HG02938 (cell line): ENCODE measurements at regions not wholly inside any gene's neighbourhood (a gene's known extent, or its start where the extent isn't known, plus 50 kb on each side); places are given as distances from the start of the nearest gene placed in this dataset.

ENCODE experiments used
- ATAC-seq: cut with Tn5 transposase; IDR thresholded peaks from one replicate; pipeline ENCODE4 v1.9.1; 2021; ENCODE audit warnings: mild to moderate bottlenecking, moderate library complexity; ENCODE audit not compliant: unreplicated experiment

DNA sequence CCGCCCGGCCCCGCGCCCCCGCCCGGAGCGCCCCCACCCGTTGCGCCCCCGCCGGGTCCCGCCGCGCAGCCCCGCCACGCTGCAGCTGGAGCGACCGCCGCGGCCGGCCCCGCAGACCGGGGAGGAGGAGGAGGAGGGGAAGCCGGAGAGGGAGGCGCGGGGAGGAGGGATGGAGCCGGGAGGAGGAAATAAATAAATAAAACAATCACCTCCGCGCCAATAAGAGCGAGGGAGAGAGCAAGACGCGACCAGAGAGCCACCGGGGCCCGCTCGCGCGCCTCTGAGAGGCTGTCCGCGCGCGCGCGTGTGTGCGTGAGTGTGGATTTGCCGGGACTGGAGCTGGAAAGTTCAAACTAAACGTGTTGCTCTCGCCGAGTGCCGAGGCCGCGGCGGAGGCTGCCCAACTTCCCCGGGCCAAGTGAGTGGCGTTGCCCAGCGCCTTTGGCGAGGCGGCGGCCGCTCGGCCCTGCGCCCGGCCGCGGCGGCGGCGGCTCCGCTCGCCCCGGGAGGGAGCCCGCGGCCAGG lies 2184.4 kb upstream of the TENM3 start:
- ATAC-seq, result peak; percentile 40

DNA sequence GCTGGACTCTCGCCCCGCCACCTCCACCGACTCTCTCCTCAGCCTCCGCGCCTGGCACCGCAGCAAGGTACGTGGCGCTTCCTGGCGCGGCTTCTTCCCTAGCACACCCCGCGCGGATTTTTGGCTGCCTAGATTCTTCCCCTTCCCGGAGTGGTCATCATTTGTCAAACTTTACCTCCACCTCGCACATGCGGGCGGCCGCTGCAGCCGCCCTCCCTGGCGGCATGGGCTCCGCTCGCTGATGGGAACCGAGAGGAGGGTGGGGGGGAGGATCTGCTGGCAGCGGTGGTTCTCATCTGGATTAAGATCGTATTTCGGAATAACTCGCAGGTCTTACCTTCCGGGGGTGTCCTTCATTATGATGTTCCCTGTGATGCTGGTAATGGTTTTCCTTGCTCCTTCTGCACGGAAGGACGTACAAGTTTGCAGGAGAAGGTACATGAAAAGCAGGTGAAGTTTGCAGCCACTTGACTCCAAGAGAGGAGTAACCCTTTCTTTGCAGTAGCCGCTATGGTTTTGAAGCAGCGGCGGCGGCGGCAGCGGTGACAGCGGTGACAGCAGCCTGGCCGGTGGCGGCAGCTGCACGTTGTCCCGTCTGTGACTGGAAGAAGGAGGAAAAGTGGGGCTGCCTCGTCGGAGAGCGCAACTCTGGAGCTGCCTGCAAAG lies 2183.9 kb upstream of the TENM3 start:
- peak; percentile 11 for ATAC-seq

DNA sequence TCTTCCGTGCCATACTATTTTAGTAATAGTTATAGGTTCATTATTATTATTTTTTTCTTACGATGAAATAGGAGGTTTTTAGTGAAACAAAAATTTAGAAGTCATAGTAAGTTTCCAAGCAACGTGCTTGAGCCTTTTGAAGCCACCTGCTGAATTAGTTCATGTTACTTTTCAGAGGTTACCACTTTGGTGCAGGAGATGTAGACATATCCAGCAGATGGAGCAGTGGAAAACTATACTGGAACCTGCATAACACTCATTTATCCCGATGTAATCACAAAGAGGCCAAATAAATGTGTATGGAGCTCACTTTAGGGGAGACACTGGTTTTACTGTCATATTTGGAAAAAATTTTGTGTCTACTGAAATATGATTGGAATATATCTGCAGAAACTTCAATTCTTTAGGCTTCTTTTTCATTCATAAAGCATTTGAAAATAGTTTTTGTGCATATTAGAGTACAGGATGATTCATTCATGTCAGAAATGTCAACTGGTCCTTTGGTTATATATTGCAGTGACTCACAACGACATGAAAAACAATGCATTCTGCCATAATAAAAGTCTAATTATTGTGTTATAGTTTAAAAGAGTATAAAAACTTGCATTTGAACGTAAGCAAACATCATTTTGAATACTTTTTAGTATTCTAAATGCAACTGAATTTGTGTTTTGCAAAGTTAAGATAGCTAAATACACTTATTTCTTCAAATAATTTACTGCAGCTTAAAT lies 2182.9 kb upstream of the TENM3 start:
- no peak for ATAC-seq

DNA sequence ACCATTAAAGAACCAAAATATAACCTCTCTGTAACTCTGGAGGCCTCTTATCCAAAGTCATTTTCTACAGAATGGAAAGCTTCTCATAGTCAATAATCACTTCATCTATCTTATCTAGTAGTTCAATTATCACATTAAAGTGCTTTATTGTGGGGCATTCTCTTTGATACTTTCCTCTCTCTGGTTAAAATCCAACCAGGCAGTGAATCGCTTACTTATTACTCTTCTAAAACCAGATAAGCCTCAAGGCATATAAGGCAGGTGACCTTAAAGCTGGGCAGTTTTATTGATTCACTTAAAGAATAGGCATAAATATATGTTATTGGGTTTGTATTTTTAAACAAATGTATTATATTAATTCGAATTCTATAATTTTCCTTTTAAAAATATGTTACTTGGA lies 2162.1 kb upstream of the TENM3 start:
- no peak for ATAC-seq

DNA sequence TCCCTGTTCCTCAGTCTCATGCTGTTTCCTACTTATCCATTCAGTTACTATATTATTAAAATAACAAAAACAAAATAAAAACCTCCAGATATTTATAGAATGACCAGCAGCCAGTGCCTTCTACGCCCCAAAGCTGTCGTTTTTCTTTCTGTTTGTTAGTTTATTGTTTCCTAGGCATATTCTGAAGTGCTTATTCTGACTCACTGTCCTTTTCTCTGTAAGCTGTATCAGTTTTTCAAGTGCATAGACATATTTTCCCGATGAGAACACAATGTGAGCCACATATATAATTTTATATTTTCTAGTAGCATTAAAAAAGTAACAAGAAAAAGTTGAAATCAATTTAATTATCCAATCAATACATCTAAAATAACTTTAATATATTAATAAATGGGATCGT lies 2158.6 kb upstream of the TENM3 start:
- ATAC-seq, result no peak

DNA sequence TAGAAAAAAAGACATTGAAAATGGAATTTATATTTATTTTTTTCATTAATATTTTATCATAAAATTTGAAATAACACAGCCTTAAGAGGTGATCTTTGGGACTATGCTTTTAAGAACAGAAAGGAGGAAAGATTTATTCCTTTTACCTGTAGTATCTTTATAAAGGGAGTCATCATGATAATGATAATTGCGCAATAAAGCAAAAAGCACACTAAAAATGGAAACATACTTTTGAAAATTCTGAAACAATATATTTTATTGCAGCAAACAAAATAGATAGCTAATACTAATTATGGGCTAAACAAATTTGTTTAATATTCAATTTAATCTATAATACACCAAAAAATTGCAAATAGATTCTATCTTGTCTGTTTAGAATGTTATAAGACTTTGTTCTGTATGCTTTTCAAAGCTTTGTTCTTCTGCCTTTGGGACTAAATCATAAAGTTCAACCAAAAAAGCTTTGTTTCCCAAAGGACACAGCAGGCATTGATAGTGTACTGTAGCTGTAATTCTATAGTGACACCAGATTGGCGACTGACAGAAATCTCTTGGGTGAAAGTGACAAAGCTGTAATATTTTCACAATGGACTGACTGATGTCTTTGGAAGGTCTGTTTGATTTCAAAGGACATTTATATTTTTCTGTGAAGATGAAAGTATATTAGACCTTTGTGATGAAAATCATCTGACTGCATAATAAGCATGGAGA lies 2156.6 kb upstream of the TENM3 start:
- no peak for ATAC-seq

DNA sequence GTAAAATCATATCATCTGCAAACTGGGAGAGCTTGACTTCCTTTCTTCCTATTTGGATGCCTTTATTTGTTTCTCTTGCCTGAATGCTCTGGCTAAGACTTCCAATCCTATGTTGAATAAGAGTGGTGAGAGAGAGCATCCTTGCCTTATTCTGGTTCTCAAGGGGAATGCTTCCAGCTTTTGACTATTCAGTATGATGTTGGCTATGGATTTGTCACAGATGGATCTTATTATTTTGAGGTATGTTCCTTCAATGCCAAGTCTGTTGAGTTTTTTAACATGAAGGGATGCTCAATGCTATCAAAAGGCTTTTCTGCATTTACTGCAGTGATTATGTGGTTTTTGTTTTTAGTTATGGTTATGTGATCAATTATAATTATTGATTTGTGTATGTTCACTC lies 2144.6 kb upstream of the TENM3 start:
- no peak for ATAC-seq

DNA sequence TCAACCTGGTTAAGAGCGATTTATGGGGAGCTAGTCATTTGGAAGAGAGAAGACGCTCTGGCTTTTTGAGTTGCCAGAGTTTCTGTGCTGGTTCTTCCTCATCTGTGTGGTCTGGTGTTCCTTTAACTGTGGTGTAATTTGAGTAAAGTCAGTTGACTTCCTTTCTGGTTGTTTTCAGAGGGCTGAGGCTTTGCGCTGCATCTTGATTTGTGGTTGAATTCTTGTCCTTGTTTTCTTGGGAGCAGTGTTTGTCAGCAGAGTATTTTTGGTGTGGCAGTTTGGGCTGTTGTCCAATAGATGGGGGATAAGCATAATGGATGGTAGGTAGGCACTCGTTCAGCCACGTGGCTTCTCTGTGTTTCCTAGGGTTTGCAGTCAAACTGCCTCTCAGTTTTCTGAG lies 2143.2 kb upstream of the TENM3 start:
- no peak for ATAC-seq

DNA sequence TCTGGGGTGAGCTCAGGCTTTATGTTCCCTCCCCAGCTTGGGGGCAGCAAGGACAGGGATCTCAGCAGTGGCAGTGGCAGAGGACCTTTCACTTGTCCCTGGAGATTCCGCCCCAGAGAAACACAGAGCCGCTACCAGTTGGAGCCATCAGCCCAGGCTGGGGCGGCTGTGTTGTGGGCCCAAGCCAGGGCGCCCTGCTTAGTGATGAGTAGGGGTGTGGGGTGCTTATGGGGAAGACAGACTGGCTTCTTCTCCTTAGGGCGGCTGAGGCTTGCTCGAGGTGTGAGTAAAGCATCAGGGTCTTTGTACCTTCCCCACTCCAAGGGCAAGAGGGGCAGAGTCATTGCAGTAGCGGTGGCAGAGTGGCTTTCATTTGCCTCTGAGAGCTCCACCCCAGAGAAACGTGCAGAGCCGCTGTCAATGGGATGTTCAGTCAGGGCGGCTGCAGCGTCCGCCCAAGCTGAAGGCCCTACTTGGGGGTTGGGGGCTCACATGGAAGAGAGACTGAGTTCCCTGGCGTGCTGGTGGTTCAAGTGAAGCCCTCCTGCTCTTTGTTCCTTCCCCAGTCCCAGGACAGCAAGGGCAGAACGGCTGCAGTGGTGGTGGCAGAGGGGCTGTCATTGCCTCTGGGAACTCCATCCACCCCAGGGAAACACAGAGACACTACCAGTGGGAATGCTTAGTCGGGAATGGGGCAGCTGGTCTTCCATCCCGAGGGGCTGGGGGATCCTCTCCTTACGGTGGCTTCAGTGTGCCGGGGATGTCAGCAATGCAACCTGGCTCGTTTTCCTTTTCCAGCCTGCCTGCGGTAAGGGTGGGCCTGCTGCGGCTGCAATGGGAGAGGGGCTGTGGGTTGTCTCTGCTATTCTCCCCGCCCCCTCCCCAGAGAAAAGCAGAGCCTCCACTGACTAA lies 2142.5 kb upstream of the TENM3 start:
- no peak for ATAC-seq

DNA sequence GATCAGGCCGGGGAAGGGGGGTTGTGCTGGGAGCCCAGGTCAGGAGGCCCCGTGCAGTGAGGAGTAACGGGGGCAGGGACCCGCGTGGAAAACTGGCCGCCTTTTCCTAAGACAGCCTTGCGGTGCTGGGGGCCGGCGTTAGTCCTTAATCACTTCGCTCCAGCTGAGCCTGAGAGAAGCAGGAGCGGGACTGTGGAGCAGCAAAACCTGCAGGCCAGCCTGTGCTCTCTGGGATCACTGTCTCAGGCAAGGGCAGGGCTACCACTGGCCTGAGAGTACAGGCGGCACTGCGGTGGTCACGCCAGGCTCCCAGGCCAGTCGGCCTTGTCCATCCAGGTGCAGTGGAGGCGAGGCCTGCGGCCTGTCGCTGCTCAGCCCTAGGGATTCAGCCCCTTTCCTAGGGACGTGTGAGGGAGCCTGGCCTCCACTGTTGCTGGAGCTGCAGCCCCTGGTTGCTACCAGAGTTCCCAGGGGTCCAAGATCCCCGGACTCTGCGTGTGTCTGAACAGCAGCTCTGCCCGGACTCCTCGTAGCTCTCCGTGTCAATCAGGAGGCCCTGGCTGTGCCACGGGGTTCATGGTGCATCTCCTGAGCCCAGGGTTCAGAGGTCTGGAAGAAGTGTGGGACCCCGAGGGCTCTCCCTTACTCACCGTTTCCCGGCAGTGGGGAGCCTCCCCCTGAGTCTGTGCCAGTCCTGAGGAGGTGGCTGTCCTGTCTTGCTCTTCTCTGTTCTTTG lies 2141.7 kb upstream of the TENM3 start:
- no peak for ATAC-seq

DNA sequence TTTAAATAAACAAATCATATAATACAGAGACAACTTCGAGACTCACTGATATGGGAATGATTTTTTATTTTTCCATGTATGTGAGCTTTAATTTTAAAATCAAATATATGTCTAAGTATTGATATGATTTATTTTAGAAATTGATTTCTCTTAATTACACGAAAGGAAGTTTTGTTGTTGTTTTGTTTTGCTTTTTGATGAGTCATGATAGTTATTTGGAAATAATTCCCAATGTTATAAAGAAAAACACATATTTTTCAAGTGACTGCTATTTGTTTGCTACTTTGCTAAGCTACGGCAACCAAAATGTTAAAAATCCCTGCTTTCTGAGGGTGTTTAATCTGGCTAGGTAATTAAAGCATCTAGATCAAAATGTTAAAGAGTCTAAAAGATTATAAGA lies 2139.4 kb upstream of the TENM3 start:
- ATAC-seq, result no peak

DNA sequence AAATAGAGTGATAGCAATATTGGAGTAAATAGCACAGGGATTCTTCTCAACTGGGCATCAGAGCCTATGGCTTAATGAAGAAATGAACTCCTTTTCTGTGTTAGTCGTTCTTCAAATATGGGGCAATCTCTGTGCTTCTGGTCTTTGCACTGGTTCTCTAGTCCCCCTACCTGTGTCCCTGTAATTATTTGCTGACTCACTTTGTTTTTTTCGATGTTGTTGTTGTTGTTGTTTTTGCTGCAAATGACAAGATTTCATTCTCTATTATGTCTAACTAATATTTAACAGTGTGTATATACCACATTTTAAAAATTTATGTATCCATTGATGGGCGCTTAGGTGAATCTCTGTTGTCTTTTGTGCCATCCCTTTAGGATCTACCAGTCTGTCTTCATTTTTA lies 2137.8 kb upstream of the TENM3 start:
- ATAC-seq, result no peak

DNA sequence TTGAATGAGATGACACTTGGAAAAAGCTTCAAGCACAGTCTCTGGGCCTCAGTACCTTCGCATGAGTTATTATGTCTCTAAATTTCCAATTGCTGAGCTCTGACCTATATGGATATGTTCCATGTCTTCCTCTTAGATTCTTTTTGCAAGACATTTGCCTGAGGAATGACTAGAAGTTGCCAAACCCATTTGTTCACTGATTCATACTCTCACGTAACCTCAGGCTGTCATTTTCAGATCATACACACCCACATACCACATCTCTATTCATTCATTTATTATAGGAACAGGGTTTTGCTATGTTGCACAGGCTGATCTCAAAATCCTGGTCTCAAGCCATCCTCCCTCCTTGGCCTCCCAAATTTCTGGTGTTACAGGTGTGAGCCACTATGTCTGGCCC lies 2137.1 kb upstream of the TENM3 start:
- no peak for ATAC-seq

DNA sequence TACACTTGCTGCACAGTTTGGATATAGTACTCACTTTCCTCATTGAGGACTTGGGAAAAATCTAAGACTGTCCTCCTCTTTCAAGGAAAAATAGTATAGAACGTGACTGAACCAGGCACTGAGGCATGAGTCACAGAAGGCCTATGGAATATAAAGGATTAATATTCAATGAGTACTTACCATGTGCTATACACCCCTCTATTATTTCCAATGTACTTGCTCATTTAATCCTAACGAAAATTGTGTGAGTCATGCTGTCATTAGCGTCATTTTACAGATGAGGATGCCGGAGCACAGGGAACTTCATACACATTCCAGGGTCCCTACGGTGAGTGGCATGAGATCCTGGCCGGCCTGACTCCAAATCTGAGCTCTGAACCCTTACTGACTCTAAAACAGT lies 2136.2 kb upstream of the TENM3 start:
- ATAC-seq, result no peak

DNA sequence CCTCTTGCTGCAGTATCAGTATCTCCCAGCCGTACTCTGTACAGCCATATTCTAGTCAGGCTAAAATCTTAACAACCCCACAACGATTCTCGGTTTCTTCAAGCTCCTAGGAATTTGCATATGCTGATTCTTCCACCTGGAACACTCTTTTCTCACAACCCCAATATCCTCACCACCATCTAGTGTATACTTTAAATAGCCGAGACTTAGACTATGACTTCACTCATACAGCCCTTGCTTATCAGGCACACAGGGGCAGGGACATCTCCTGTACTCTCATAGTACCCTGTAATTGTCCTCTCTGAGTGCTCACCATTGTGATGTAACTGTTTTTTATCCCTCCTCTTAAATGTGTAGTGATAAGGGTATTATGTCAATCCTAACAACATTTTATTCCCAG lies 2126.4 kb upstream of the TENM3 start:
- no peak for ATAC-seq

DNA sequence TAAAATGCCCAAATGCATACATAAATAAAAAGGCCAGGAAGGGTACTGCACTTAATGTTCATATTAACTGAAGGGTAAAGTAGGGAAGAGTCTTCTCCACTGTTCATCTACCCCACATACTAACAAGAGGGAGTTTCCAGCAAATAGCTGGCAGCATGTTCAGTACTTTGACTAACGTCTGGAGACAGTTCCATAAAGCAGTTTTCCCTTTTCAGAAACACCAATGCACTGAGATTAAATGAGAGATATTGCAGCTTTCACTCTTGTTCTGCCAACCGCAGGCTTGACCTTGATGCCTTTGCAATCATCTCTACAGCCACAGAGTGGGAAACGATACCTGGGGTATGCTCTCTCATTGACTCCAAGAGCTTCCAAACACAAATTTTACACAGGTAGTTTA lies 2123.1 kb upstream of the TENM3 start:
- ATAC-seq, result no peak

DNA sequence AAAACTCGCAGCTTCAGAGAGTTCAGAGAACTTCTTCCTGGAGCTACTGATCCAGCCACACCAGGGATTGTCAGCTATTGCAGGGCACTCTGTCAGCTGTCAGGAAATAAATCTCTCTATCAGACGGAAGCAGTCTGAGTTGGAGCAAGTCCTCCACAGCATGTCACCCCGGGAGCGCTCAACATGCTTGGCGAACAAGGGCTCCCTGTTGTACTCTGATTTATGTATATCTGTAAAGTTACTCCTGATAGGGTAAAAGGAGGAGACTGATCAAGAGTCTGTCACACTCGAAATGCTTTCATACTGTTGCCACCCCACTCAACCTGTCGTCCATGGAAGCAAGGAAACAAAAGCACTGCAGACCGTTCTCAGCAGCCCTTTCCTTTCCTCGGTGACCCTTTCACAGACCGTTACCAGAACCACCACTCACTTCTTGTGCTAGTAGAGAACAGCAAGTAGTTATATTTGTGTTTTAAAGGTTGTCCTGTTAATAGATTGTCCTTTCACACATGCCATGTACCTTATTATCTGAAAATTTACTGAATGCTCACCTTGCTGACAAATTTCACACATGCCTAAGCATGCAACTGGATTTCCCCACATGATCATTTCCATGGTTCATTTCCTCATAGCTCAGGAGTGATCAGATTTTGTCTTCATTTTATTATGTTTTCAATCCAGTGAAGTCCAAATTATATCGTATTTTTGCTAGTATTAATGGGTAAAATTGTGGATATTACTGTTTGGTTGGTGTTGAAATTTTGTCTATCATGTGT lies 2108.9 kb upstream of the TENM3 start:
- peak; percentile 72 for ATAC-seq

DNA sequence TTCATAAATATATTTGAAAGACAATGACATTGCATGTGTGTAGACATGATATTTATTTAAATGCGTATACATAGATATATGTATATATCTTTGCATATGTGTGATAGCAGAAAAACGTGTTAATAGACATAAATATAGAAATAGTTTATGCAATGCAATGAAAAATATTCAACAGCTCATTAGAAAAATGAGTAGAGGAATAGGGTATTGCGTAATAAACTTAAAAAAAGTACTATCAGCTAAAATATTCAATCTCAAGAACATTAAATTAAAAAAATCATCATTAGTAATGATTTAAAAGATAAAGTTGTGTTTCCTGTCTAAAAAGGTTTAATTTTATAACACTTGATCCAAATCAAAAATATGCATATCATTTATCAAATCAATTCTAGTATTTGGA lies 2101.5 kb upstream of the TENM3 start:
- ATAC-seq, result no peak

DNA sequence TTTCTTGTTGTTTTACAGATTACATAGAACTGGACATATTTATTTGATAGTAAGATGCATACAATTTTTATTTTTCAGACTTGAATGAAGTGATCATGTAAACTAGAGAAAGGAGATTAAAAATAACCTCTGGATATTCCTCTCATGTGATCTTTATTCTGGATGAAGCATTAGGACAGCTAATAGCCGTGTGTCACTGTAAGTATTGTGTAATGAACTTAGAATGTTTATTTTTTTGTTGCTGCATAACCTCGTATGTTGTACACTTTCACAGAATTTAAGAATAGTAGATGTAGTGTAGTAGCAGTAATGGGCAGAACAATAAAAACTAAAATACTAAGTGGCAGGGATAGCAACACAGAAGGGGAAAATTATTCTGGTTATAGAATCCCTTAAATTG lies 2094.5 kb upstream of the TENM3 start:
- ATAC-seq, result no peak
